ENCODE measurements at regions not wholly inside any gene's neighbourhood (a gene's known extent, or its start where the extent isn't known, plus 50 kb on each side); places are given as distances from the start of the nearest gene placed in this dataset.
A peak's percentile ranks its signal among the peaks of the same experiment; 100 is the strongest.

DNA sequence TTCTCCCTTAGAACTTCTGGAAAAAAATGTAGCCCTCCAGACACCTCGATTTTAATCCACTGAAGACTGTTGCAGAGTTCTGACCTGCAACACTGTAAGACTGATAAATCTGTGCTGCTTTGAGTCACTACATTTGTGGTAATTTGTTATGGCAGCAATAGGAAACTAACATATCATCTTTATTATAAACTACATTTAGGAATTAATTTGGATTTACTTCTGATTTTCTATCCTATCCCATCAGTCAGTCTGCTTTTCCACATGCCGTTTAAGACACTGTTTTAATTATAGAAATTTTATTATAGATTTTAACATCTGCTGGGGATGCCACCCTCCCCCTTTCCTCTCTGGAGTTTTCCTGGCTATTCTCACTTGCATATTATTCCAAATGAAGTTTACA is 375.2 kb downstream of the DUSP6 start:
- TF ChIP-seq EP300 (IDR thresholded peaks at IDR 0.05) (no peak), POLR2A (IDR thresholded peaks at IDR 0.05) (no peak), POLR2AphosphoS5 (IDR thresholded peaks at IDR 0.05) (no peak), CTCF (IDR thresholded peaks at IDR 0.05) (no peak)
- Histone ChIP-seq H3K36me3 (no peaks in the 10 kb centered on the region), H3K27me3 (no peaks in the 10 kb centered on the region), H3K4me3 (no peak overlapping the region), H3K27ac (no peak overlapping the region), H3K4me1 (no peaks in the 10 kb centered on the region), H3K9me3 (no peaks in the 10 kb centered on the region)
- no peak for ATAC-seq
- WGBS, 2 donors (ENCODE audit: low coverage in 1 of 2) = 33 to 51% methylated on average over 2 of the region's 2 CpGs

DNA sequence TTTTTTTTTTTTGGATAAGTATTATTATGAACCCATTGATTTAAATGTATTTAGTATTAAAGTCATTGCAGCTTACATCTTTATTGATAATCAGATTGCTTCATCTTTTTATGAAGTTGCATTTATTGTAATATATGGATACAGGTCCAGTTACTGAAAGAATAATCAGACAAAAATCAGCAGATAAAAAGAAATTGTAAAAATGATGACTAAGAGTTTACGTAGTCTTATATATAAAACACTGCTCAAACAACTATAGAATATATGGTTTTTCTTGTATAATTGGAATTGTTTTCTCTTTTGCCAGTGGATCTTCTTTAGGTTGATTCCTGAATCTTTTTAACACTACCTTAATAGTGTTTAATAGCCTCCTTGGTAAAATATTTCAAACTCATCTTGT is 378.3 kb downstream of the DUSP6 start:
- WGBS, 2 donors (ENCODE audit: low coverage in 1 of 2) = 83 to 100% methylated on average over 1 of the region's 1 CpG
- ATAC-seq = no peak

DNA sequence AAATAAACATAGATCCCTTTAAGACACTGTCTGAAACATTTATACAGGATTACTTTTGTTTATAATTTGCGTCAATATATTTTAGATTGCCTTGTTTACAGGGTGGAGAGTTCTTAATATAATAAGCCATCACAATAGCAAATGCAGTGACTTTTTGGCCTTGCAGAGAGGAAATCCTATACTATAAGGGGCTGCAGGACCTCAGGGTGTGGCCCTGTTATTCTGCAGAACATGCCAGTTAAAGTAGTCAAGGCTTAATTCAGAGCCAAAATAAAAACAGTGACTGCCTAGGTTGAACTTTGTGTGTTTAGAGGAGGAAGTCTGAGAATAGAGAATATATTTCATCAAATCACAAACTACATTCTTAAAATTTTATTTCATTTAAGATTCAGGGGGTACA is 381.6 kb downstream of the DUSP6 start:
- H3K36me3 ChIP-seq = no peaks in the 10 kb centered on the region
- H3K4me1 ChIP-seq = no peaks in the 10 kb centered on the region
- H3K27ac ChIP-seq = no peak overlapping the region
- no peaks in the 10 kb centered on the region for H3K27me3 ChIP-seq
- no peak overlapping the region for H3K4me3 ChIP-seq
- H3K9me3 ChIP-seq = no peaks in the 10 kb centered on the region
- TF ChIP-seq POLR2AphosphoS5 (IDR thresholded peaks at IDR 0.05) (no peak), EP300 (IDR thresholded peaks at IDR 0.05) (no peak), CTCF (IDR thresholded peaks at IDR 0.05) (no peak), POLR2A (IDR thresholded peaks at IDR 0.05) (no peak)
- ATAC-seq = no peak
- 0 to 38% methylated on average over 1 of the region's 1 CpG for WGBS, 2 donors (ENCODE audit: low coverage in 1 of 2)

More for the DNA sequence above, 378.3 kb downstream of the DUSP6 start:
- Histone ChIP-seq H3K27me3 (no peaks in the 10 kb centered on the region), H3K4me1 (no peaks in the 10 kb centered on the region), H3K27ac (no peak overlapping the region), H3K4me3 (no peak overlapping the region), H3K36me3 (no peaks in the 10 kb centered on the region), H3K9me3 (no peaks in the 10 kb centered on the region)
- no peak for TF ChIP-seq EP300 (IDR thresholded peaks at IDR 0.05)
- TF ChIP-seq POLR2AphosphoS5 (IDR thresholded peaks at IDR 0.05) = no peak
- TF ChIP-seq CTCF (IDR thresholded peaks at IDR 0.05) = no peak

DNA sequence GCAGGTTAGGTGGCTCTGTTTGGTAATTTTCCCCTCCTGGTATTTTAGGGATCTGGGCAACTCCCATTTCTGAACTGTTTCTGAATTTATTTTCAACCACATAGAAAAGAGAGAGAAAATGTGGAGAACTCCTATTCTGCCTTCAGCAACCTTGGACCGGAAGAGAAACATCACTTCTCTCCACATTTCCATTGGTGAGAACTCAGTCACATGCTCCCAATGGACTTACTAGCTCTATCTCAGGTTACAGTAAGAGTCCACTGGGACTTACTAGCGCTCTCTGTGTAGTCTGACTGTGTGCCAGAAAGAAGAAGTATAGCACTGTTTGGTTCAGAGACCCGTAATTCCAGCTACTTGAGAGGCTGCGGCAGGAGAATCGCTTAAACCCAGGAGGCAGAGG is 383.2 kb downstream of the DUSP6 start:
- no peak for TF ChIP-seq POLR2AphosphoS5 (IDR thresholded peaks at IDR 0.05)
- TF ChIP-seq POLR2A (IDR thresholded peaks at IDR 0.05) = no peak
- 100% methylated on average over 4 to 5 of the region's 5 CpGs for WGBS, 2 donors (ENCODE audit: low coverage in 1 of 2)
- H3K36me3 ChIP-seq = no peaks in the 10 kb centered on the region
- H3K4me1 ChIP-seq = no peaks in the 10 kb centered on the region
- H3K27me3 ChIP-seq = no peaks in the 10 kb centered on the region
- H3K4me3 ChIP-seq = no peak overlapping the region
- ATAC-seq = no peak
- H3K27ac ChIP-seq = no peak overlapping the region
- H3K9me3 ChIP-seq = no peaks in the 10 kb centered on the region

- Histone ChIP-seq H3K9me3 (no peaks in the 10 kb centered on the region), H3K27me3 (no peaks in the 10 kb centered on the region), H3K27ac (peak overlapping the region in 3 of 4 donors; percentile 32 to 68 (median 46)), H3K36me3 (no peaks in the 10 kb centered on the region), H3K4me3 (no peak overlapping the region), H3K4me1 (peaks cover 0 to 30% (median 3%) of the 10 kb centered on the region in 3 donors)
- TF ChIP-seq POLR2A (IDR thresholded peaks at IDR 0.05) = no peak
- TF ChIP-seq POLR2AphosphoS5 (IDR thresholded peaks at IDR 0.05) = peak; percentile 11
- peak; percentile 58 for ATAC-seq
- 65 to 75% methylated on average over 2 of the region's 2 CpGs for WGBS, 2 donors (ENCODE audit: low coverage in 1 of 2)
Measured at GRCh38 chr12:88960213-88960878, 380.1 kb upstream of the KITLG start.

GRCh38 chr12:88958946-88959345 is 378.7 kb upstream of the KITLG start:
- TF ChIP-seq POLR2AphosphoS5 (IDR thresholded peaks at IDR 0.05) = no peak
- TF ChIP-seq CTCF (IDR thresholded peaks at IDR 0.05) = no peak
- no peak for TF ChIP-seq EP300 (IDR thresholded peaks at IDR 0.05)
- no peak for TF ChIP-seq POLR2A (IDR thresholded peaks at IDR 0.05)
- no peak overlapping the region for H3K27ac ChIP-seq
- H3K27me3 ChIP-seq = no peaks in the 10 kb centered on the region
- no peak overlapping the region for H3K4me3 ChIP-seq
- no peaks in the 10 kb centered on the region for H3K36me3 ChIP-seq
- no peak for ATAC-seq
- H3K9me3 ChIP-seq = no peaks in the 10 kb centered on the region
- peaks cover 0 to 30% (median 3%) of the 10 kb centered on the region in 3 donors for H3K4me1 ChIP-seq

Measured in gastroesophageal sphincter (tissue), 4 donors.